ENCODE measurements at regions not wholly inside any gene's neighbourhood (a gene's known extent, or its start where the extent isn't known, plus 50 kb on each side); places are given as distances from the start of the nearest gene placed in this dataset.

DNA sequence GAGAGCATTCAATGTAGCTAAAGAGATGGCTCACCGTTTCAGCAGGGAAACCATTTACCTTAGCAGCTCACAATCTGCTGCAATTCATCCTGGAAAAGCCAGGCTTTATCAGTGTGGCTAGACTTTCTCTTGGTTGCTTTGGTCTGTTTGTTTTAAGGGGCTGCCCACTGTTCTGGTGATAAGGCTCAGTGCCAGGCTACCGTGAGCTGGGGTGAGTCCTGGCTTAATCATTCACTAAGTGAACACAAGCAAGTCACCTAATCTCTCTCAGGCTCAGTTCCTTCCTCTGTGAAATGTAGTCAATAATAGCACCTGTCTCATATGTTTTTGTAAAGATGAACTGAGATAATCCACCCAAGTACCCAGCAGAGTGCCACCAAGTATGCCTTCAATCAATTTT is 229.0 kb downstream of the TEX29 start:
- H4K20me1 ChIP-seq (ENCODE audit: insufficient read depth, low read length), result no peaks in the 10 kb centered on the region
- TF ChIP-seq, protein P1, sequence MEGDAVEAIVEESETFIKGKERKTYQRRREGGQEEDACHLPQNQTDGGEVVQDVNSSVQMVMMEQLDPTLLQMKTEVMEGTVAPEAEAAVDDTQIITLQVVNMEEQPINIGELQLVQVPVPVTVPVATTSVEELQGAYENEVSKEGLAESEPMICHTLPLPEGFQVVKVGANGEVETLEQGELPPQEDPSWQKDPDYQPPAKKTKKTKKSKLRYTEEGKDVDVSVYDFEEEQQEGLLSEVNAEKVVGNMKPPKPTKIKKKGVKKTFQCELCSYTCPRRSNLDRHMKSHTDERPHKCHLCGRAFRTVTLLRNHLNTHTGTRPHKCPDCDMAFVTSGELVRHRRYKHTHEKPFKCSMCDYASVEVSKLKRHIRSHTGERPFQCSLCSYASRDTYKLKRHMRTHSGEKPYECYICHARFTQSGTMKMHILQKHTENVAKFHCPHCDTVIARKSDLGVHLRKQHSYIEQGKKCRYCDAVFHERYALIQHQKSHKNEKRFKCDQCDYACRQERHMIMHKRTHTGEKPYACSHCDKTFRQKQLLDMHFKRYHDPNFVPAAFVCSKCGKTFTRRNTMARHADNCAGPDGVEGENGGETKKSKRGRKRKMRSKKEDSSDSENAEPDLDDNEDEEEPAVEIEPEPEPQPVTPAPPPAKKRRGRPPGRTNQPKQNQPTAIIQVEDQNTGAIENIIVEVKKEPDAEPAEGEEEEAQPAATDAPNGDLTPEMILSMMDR (IDR thresholded peaks at IDR 0.05; ENCODE audit: extremely low read depth, low read depth, low read length), result no peak
- no peaks in the 10 kb centered on the region for H3K79me2 ChIP-seq (ENCODE audit: insufficient read depth, low read length)
- H3K27me3 ChIP-seq (ENCODE audit: insufficient read depth, low read length), result no peaks in the 10 kb centered on the region
- no peak overlapping the region for H3K4me3 ChIP-seq (ENCODE audit: insufficient read depth, low read length)
- H3K36me3 ChIP-seq (ENCODE audit: insufficient read depth, low read length), result no peaks in the 10 kb centered on the region
- no peaks in the 10 kb centered on the region for H3K4me1 ChIP-seq (ENCODE audit: insufficient read depth, low read length)
- no peak overlapping the region for H3K27ac ChIP-seq (ENCODE audit: low read depth, low read length)
- peaks cover 5% of the 10 kb centered on the region for H3K9me3 ChIP-seq (ENCODE audit: low read depth, low read length)
- no peak for DNase-seq (ENCODE audit: insufficient read length, low spot score, missing footprints)
- no peak overlapping the region for H2AFZ ChIP-seq (ENCODE audit: low read length)
- H3K4me2 ChIP-seq (ENCODE audit: insufficient read depth, low read length), result no peak overlapping the region

DNA sequence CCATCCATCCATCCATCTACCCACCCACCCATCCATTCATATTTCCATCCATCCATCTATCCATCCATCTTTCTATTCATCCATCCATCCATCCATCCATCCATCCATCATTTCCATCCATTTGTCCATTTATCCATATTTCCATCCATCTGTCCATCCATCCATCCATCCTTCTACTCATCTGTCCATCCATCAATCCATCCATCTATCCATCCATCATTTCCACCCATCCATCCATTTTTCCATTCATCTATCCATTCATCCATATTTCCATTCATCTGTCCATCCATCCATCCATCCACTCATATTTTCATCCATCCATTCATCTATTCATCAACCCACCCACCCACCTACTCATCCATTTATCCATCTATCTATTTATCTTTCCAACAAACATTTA is 229.6 kb downstream of the TEX29 start:
- H3K4me1 ChIP-seq (ENCODE audit: insufficient read depth, low read length), result no peaks in the 10 kb centered on the region
- no peak for DNase-seq (ENCODE audit: insufficient read length, low spot score, missing footprints)
- TF ChIP-seq, protein P1 (IDR thresholded peaks at IDR 0.05; ENCODE audit: extremely low read depth, low read depth, low read length), result no peak
- no peaks in the 10 kb centered on the region for H4K20me1 ChIP-seq (ENCODE audit: insufficient read depth, low read length)
- no peaks in the 10 kb centered on the region for H3K36me3 ChIP-seq (ENCODE audit: insufficient read depth, low read length)
- no peaks in the 10 kb centered on the region for H3K79me2 ChIP-seq (ENCODE audit: insufficient read depth, low read length)
- no peak overlapping the region for H2AFZ ChIP-seq (ENCODE audit: low read length)
- no peaks in the 10 kb centered on the region for H3K27me3 ChIP-seq (ENCODE audit: insufficient read depth, low read length)
- H3K4me3 ChIP-seq (ENCODE audit: insufficient read depth, low read length), result no peak overlapping the region
- H3K4me2 ChIP-seq (ENCODE audit: insufficient read depth, low read length), result no peak overlapping the region
- peaks cover 5% of the 10 kb centered on the region for H3K9me3 ChIP-seq (ENCODE audit: low read depth, low read length)
- H3K27ac ChIP-seq (ENCODE audit: low read depth, low read length), result no peak overlapping the region

DNA sequence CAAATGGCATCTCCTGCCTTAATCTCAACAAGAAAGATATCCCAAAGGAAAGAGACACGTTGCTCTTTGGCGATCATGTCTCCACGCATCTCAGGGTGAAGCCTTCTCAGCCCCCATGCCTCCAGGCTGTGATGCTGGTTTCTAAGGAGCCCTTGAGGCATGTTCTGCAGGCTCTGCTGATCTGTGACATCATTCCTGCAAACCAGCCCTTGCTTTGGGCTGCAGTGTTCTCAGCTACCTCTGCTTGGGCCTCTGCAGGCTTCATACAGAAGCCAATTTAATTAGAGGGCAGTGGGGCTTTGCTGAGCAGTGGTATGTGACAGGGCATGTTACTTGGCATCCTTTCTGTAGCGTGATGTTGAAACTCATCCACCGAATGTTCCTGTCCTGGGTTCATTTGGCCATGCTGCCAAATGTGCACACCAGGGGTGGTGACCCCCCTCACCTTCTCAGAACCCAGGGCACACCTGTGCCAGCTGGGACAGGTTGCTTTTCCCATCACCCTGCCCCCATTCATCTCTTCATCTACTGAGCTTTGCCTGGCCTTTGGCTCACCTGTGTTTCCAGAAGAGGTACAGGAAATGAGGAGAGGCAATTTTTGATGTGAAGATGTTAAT is 230.9 kb downstream of the TEX29 start:
- TF ChIP-seq, protein P1 (IDR thresholded peaks at IDR 0.05; ENCODE audit: extremely low read depth, low read depth, low read length), result no peak
- no peaks in the 10 kb centered on the region for H3K79me2 ChIP-seq (ENCODE audit: insufficient read depth, low read length)
- H3K4me1 ChIP-seq (ENCODE audit: insufficient read depth, low read length), result no peaks in the 10 kb centered on the region
- H3K9me3 ChIP-seq (ENCODE audit: low read depth, low read length), result peaks cover 1% of the 10 kb centered on the region
- H4K20me1 ChIP-seq (ENCODE audit: insufficient read depth, low read length), result no peaks in the 10 kb centered on the region
- no peaks in the 10 kb centered on the region for H3K36me3 ChIP-seq (ENCODE audit: insufficient read depth, low read length)
- H3K27me3 ChIP-seq (ENCODE audit: insufficient read depth, low read length), result no peaks in the 10 kb centered on the region
- H3K4me3 ChIP-seq (ENCODE audit: insufficient read depth, low read length), result no peak overlapping the region
- H3K27ac ChIP-seq (ENCODE audit: low read depth, low read length), result no peak overlapping the region
- no peak overlapping the region for H3K4me2 ChIP-seq (ENCODE audit: insufficient read depth, low read length)
- no peak overlapping the region for H2AFZ ChIP-seq (ENCODE audit: low read length)
- DNase-seq (ENCODE audit: insufficient read length, low spot score, missing footprints), result no peak

DNA sequence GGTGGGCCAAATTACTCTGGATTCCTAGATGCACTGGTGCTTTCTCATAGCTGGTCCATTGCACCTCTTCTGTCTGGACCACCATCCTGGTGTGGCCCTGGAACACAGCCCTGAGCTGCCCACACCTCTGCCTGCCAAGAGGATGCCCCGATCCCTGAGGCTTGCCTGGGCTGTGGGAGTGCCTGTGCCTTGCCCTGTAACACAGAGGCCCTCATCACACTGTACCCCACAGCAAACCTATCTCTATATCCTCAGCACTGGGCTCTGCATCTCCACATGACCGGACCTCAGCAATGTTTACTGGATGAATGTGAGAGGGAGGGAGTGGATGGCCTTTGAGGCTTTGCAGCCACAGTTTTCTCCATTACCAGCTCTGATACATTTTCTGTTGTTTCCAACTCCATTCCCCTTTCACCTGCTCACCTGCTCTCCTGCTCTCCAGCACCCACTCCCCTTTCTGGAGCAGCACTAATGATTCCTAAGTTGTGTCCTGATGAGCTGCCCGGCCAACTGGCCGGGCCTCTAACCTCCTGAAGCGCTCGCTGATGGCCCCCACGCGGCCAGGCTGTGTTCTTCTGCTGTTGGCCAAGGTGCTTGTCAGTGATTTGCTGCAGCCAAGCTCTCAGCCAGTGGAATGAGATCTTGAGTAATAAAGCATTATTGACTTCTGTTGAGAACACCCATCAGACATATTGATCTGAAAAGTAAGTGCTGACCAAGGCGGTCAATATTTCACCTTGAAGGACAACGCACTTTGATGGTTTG is 232.6 kb downstream of the TEX29 start:
- H2AFZ ChIP-seq (ENCODE audit: low read length), result no peak overlapping the region
- TF ChIP-seq, protein P1 (IDR thresholded peaks at IDR 0.05; ENCODE audit: extremely low read depth, low read depth, low read length), result no peak
- no peaks in the 10 kb centered on the region for H4K20me1 ChIP-seq (ENCODE audit: insufficient read depth, low read length)
- H3K27me3 ChIP-seq (ENCODE audit: insufficient read depth, low read length), result no peaks in the 10 kb centered on the region
- no peak overlapping the region for H3K4me3 ChIP-seq (ENCODE audit: insufficient read depth, low read length)
- no peaks in the 10 kb centered on the region for H3K9me3 ChIP-seq (ENCODE audit: low read depth, low read length)
- no peak for DNase-seq (ENCODE audit: insufficient read length, low spot score, missing footprints)
- H3K36me3 ChIP-seq (ENCODE audit: insufficient read depth, low read length), result no peaks in the 10 kb centered on the region
- no peak overlapping the region for H3K4me2 ChIP-seq (ENCODE audit: insufficient read depth, low read length)
- H3K4me1 ChIP-seq (ENCODE audit: insufficient read depth, low read length), result no peaks in the 10 kb centered on the region
- H3K27ac ChIP-seq (ENCODE audit: low read depth, low read length), result no peak overlapping the region
- no peaks in the 10 kb centered on the region for H3K79me2 ChIP-seq (ENCODE audit: insufficient read depth, low read length)
